Left colon (tissue), 2 donors: ENCODE measurements at regions not wholly inside any gene's neighbourhood (a gene's known extent, or its start where the extent isn't known, plus 50 kb on each side); places are given as distances from the start of the nearest gene placed in this dataset.

Source experiments
- ATAC-seq: fragments of 200-7000 bp; cut with Tn5 transposase; one replicate; pipeline ENCODE4 v1.9.1; 2020; ENCODE audit warnings: mild to moderate bottlenecking, moderate library complexity
- DNase-seq, 2 donors: peaks; one replicate each; pipeline ENCODE4 v3.0.0-alpha.2; 2020
- intact Hi-C, 2 donors: fragments of 100-400 bp; cut with DNase I in 1 of 2; cut with micrococcal nuclease in 1 of 2; formaldehyde crosslinking; loops; one replicate each; pipeline versions ENCODE4 v1.11.2 to v1.14.0; 2022; cut with DNase I, micrococcal nuclease
- donor health status: DM: no; HTN: no; CAD: no.
- donor health status: DM: yes; HTN: yes; CAD: no.

DNA sequence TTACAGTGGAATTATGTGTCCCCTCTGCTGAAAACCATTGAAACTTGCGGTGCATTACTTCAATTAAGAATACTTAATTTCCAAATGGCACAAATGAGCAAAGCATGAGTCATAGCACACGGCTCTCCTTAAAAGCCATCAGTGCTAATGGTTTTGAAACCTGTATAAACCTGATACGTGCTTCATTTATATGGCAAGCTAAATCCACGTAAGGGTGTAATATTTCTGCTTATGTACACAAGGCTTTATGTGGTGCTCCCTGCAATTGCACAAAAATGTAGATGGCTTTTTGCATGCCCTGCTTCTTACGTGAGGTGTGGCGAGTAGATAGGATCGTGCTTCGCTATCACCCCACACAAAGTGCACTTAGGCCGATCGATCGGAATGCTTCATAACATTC, 840.9 kb downstream of the GALR1 start:
- DNase-seq (no peak), ATAC-seq (no peak)
- intact Hi-C loops = no loop called here

DNA sequence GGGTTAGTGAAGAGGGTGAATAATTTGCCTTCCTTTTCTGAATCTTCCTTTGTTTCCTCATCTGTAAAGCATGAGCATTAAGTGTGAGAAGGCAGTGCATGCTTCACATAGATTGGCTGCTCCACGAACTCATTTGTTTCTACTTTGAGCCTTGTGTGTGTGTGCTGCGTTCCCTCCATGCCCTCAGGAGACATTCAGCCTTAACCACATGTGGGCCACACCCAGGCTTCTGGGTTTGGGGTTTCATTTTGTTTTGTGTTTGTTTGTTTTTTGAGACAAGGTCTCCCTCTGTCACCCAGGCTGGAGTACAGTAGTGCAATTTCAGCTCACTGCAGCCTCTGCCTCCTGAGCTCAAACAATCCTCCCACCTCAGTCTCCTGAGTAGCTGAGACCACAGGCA, 843.3 kb downstream of the GALR1 start:
- intact Hi-C loops = no loop called here
- DNase-seq (no peak), ATAC-seq (no peak)

DNA sequence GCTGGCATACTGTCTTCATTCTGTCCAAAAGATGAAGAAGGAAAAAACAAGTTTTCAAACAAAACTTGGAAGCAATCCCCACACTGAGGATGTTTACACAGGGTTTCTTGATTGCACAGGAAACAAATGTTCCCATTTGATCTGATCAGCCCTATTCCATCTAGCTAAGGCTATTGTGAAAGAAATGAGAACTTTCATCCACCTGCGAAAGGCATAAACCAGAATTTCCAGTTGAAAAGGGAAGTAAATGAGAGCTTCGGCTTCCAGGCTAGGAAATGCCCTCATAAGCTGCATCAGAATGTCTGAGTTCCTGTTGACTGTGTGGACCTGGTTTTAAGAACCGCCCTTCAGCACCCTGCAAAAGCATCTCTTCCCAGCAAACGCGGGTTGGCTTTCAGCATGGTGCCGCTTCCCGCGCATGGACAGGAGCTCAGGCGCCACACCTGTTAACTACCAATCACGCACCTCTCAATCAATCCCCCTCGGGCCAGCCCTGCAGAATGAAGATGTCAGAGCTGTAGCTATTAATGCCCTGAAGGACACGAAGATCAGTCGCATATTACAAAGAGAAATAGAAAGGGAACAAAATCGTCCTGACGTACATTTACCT, 850.4 kb downstream of the GALR1 start:
- intact Hi-C loops = no loop called here
- DNase-seq (no peak), ATAC-seq (no peak)

DNA sequence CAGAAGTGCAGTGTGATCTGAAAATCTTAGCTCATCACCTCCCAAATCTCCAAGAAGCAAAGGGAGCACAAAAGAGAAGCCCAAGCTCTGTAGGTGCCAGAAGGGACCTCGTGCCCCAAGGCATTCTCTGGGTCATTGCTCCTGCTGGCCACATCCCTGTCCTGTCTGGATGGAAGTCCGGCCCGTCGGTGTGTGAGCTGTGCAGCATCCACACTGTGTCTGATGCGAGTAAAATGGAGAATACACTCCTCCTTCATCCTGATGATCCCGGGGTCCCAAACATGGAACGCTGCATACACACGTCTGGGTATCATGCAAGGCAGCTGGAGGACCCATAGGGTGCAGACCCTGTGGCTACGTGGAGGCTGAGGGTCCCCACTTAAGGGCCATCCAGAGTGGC, 851.4 kb downstream of the GALR1 start:
- intact Hi-C loops = no loop called here
- ATAC-seq (no peak), DNase-seq (no peak)

DNA sequence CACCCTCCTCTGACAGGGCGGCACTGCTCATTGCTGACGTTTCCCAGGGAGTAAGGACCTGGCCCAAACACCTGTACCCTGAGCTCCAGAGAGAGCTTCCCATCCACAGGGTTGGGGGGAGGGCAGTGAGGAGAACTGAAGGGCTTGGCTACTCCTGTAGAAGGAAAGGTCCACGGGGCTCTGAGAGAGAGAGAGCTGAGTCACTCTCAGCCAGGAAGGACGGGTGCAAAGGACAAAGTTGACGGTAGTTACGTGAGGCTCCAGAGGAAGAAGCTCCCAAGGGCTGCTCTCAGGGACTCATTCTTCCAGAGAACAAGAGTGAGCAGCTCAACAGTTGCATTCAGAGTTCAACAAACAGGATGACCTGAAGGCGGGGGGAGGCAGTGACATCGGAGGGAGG, 852.5 kb downstream of the GALR1 start:
- DNase-seq (no peak), ATAC-seq (no peak)
- intact Hi-C loops = no loop called here

DNA sequence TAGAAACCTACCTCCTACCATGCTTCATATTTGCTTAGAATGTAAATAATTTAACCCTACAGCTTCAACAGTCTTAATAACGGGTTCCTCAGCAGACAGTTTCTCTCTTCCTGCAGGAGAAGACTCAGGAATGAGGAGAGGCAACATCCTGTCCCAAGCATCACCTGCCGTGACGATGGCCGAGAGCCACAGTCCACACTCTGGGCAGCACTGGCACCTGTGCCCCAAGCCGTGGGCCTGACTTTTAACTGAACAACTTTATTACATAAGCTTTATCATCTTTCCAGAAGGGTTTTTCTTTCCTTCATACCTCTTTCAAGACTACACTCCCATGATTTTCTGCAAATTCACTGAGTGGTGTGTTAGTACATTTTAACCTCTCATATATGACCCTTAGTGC, 856.0 kb downstream of the GALR1 start:
- DNase-seq (no peak), ATAC-seq (no peak)
- intact Hi-C loops = no loop called here

DNA sequence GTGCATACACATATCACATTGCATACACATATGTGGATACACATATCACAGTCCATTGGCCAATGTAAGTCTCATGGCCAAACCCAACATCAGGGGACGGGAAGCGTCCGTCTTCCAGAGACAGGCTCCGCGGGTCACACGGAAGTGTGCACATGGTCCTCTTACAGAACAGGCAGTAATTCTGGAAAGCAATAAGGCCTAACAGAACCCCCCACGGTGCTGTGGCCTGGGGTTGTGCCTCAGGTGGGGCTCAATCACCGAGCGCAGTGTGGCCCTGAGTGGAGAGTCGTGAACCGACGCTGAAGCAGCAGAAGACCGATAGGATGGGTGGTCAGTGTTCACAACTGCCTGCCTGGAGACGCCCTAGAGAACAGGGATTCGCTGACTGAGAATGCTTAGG, 857.3 kb downstream of the GALR1 start:
- ATAC-seq (no peak), DNase-seq (no peak)
- intact Hi-C loops = no loop called here

DNA sequence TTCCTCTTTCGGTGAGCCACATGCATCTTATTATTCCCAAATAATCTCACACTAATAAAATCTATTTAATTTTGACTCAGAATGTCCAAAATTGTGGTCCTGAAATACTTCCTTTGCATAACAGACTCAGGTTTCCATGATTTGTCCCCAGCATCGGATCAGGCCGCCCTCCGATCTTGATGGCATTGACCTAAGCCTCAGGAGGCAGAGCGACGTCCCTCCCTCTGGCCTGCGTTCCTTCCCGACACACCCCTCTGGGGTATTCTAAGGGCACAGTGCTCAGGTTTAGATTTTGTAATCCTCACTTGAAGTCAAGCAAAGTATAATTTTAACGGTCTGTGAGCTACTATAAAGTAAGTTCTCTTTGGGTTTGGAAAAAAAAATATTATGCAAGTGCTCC, 857.7 kb downstream of the GALR1 start:
- DNase-seq = no peak
- intact Hi-C loops = no loop called here
- ATAC-seq = no peak

DNA sequence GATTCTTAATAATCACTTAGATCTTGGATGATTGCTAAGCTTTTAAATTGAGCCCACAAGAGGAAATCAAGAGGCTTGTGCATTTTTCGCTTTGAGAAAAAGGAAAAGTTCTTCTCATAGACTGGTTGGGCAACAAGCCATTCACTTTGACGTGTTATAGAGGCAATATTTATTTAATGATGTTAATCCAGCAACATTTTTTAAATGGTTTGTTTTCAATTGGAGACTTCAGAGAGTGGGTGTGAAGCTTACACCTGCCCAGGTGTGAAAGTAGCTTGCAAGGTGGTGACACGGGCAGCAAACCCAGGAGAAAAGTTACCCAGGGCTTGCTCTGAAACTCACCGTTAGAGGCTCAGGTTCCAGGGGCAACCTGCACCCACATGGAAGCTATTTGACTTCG, 858.9 kb downstream of the GALR1 start:
- ATAC-seq (no peak), DNase-seq (no peak)
- intact Hi-C loops = no loop called here

DNA sequence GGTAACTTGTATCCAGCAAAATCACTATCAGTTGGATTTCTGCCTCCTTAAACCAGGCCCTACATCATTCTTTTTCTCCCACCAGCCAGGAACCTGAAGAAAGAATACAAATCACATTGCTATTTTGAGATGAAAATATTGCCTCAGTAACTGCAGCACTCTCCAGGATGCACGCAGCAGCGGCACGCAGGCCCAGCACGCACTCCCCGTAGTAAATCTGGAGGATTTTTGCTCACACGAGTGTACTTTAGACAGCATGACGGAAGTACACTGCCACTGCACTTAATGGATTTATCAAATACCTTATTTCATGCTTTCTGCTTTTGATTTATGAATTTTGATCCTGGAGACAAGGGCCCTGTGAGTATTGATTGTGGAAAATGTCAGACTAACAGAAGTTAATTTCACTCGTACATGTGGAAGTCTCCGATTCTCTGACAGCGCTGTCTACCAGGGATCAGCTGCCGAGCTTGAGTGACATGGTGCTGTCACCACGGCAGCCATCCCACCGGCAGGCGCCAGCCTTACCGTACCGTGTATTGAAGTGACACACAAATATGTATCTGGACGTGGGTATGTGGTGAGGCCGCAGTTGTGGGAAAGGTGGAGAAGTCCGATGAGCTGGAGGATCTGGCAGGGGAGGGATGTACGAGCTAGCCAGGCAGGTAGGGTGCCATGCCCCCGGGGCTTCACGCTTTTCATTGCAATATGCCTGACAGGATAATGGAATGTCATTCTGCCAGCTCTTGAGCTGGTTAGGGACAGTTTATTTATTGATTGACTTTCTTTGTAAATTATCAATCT, 863.7 kb downstream of the GALR1 start:
- intact Hi-C loops = no loop called here
- no peak for ATAC-seq

DNA sequence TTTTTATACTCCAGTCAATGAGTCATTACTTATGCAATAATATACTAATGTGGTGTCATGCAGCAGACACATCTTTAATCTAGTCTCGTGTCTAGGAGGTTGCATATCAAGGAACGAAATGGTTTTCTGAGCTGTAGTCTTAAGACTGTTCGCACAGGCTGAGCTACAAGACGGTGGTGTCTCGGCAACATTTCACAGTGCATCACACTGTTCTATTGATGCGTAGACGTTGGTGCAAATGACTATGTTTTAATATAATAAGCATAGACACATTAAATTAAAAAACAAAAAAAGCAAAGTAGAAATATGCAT, 864.2 kb downstream of the GALR1 start:
- intact Hi-C loops = no loop called here
- no peak for ATAC-seq
- no peak for DNase-seq

More for the DNA sequence above, 863.7 kb downstream of the GALR1 start:
- no peak for DNase-seq

DNA sequence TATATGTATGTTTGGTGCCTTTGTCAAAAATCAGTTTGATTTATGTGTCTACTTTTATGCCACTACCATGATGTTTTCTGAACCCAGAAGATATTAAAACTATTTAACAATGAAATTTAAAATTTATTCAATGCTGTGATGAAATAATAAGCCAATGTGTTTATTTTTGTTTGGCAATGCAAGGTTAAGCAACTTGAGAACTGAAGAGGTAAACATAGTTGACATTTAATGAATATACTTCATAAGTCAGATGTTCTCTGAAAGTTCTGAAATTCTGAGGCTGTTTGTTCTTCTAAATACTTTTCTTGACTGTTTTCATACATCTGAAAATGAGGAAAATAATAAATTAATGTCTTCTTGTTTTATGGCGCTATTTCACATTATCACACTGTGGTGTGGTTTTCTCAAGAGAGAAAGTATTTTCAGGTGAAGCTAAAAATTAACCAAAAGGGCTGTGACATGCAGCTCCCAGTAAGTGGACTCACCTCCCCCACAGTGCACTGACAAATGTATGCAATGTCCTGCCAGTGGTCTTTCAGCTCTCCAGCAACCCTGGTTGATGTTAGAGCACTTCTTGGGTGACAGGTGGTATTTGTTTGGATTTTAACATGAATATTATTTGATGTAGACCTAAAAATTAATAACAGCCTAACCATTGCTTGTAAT, 863.6 kb upstream of the SALL3 start:
- intact Hi-C loops = no loop called here
- ATAC-seq = no peak
- no peak for DNase-seq

DNA sequence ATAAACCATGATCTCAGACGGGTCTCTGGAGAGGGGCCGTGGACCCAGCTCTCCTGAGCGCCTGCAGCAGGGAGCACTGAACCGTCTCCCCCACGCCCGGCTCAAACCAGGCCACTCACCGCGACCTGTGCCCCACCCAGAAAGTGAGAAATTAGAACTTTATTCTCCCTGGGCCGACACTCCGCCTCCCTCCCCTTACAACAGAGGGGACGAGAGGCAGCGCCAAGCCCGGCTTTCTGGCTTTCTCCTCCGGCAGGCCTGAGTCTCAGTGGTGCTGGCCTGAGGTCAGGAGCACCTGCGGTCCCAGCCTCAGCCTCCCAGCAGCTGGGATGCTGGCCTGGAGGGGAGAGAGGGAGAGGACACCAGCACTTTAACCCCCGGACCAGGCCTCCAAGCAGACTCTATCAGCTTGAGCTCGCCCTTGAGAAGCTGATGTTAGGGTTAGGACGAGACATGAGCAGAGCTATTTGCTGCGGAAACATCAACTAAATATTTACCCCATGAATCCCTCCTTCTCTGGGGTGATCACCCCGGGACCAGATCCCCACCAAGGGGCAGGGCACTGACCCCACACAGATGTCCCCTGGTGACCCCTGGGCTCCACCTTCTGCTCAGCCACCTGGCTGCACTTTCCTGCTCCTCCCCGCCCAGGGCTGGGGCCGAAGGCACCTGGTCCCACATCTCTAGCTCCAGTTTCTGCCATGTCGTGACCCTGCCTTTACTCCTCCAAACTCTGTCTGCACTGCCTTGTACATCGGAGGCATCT, 856.3 kb upstream of the SALL3 start:
- DNase-seq = no peak
- ATAC-seq = no peak
- intact Hi-C loops = no loop called here

DNA sequence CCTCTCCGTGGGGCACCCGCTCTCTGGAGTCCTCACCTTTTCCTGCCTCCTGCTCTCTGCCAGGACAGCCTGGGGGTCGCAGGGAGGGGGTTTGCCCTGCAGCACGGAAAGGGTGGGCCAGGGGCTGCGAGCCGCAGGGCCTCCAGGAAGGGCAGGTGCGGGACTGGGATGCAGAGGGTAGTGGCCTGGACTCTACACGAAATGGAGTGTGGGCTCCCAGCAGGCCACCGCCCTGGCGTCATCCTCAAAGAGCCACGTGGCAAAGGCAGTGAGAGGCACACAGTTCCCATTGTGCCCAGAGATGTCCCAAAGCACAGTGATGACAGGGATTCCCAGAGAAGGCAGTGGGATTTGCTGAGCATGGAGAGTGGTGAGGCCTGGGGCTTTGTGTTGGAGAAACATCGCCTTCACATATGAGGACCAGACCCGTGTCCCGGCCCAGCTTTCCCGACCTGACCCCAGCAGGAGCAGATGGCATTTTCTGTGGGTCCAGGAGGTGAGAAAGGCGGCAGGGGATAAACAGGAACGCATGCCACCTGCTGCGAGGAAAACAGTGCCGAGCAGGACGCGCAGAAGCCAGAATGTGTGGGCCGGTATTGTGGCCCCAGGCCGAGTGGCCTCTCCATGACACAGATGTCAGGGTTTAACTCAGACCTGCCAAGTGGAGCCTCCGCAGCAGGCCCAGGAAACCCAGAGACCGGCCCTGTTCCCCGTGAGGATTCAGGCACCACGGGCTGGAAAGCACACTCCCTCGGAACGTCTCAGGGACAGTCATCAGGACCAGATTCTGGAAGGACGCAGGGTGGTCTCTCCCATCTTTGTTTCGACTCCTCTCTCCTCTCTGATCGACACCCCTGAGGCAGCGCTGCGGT, 855.5 kb upstream of the SALL3 start:
- no peak for DNase-seq
- intact Hi-C loops = no loop called here
- no peak for ATAC-seq

DNA sequence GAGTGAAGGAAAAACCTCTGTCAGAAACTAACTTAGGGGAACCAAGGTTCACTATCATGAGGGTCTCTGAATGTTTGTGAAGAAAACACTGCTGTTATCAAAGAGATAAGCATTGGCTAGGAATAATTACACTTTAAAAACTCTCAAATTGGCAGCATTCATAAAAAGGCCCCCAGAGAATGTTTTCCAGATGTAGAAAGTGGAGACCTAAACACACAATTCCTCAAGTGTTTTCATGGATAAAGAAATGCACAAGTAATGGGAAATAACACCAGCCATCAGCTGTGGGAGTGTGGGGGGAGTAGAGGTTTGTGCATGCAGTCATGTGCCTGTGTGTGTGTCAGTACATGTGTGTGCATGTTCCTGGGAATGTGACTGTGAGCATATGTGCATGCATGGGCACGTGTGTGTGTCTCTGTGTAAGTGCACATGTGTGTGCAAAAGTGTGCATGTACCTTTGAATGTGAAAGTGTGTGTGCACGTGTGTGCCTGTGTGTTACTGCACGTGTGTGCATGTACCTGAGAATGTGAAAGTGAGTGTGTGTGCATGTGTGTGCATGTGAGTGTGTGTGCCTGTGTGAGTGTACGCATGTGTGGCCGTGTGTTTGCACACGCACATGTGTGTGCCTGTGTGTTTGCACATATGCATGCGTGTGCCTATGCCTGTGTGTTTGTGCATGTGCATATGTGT, 854.3 kb upstream of the SALL3 start:
- DNase-seq (no peak), ATAC-seq (no peak)
- intact Hi-C loops = no loop called here

DNA sequence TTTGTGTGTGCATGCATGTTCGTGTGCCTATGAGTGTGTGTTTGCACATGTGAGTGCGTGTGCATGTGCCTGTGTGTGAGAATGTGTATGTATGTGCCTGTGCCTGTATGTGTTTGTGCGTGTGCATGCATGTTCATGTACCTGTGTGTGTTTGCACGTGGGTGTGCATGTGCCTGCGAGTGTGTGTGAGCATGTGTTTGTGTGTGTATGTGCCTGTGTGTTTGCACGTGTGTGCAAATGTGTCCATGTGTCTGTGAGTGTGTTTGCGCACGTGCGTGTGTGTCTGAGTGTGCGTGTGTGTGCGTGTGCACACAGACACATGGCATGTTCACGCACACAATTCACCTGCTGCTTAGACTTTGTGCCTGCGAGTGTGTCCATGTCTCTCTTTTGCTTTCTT, 853.5 kb upstream of the SALL3 start:
- DNase-seq = no peak
- intact Hi-C loops = no loop called here
- ATAC-seq = no peak

DNA sequence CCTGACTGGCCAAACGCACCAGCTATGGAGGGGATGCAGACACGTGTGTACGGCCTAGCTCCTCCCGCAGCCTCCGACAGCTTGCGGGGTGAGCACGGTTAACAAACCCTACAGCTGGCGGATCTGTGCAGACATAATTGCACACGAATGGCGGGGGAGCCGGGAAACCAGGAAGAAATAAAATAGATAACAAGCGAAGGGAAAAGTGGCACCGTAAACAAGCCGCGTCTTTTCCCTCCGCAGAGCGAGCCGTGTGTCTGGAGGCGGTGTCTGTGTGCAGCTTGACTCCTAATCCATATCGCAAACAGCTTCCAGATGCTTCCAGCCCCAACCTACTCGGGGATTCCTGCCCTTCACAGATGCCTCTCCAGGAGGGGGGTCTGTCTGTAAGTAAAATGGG, 853.1 kb upstream of the SALL3 start:
- ATAC-seq = no peak
- intact Hi-C loops = no loop called here
- DNase-seq = no peak

DNA sequence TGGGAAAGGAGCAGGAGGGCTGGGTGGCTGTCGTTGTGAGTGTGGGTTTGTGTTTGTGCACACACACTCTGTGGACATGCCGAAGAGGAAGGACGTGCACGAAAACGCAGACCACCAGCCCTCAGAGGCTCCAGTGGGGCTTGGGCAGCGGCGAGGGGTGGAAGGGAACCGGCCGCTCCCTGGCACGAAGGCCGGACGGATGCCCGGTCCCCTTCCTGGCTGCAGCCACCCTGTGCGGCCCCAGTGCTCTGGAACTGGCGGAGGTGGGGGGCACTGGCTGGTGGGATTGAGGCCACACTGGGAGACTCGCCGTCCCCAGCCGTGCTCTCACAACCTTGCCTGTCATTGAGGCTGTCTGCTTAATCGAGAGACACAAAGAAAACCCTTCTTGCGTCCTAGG, 852.6 kb upstream of the SALL3 start:
- ATAC-seq = no peak
- intact Hi-C loops = no loop called here
- DNase-seq = no peak
